ENCODE measurements at regions not wholly inside any gene's neighbourhood (a gene's known extent, or its start where the extent isn't known, plus 50 kb on each side); places are given as distances from the start of the nearest gene placed in this dataset.

- TF ChIP-seq CREB1 (IDR thresholded peaks at IDR 0.05): no peak
- no peak for TF ChIP-seq SP1 (IDR thresholded peaks at IDR 0.05; ENCODE audit: low read depth, low read length)
Observed at GRCh38 chr12:107236824-107237511, 143.6 kb upstream of the CRY1 start (continued).

All from H1 (cell line).